Astrocyte (in vitro differentiated cells and primary cell): ENCODE measurements at regions not wholly inside any gene's neighbourhood (a gene's known extent, or its start where the extent isn't known, plus 50 kb on each side); places are given as distances from the start of the nearest gene placed in this dataset.

Experiments used
- CTCF ChIP-seq: IDR thresholded peaks from 2 replicates; pipeline ENCODE4 v1.5.1; 2011; ENCODE audit warnings: low read depth, mild to moderate bottlenecking, inconsistent platforms, low read length, moderate library complexity; ENCODE audit not compliant: insufficient read depth
- EZH2 ChIP-seq: IDR thresholded peaks from 2 replicates; pipeline ENCODE4 v1.6.1; 2012; ENCODE audit warnings: mild to moderate bottlenecking, low read length, inconsistent platforms; ENCODE audit not compliant: insufficient read depth

GRCh38 chr11:112722148-112722547 is 239.1 kb upstream of the NCAM1 start:
- no peak for TF ChIP-seq CTCF
- TF ChIP-seq EZH2 = no peak
